Keratinocyte (primary cell): ENCODE measurements at regions not wholly inside any gene's neighbourhood (a gene's known extent, or its start where the extent isn't known, plus 50 kb on each side); places are given as distances from the start of the nearest gene placed in this dataset.

Experiments
- CTCF ChIP-seq, 3 experiments: IDR thresholded peaks in 1 of 3; conservative IDR thresholded peaks in 1 of 3; optimal IDR thresholded peaks in 1 of 3; 2 replicates in 2 of 3; 3 replicates in 1 of 3; pipeline versions ENCODE3 to v1.5.1; 2011; ENCODE audit warnings: low read length in 3 of 3, mild to moderate bottlenecking in 3 of 3, moderate library complexity in 2 of 3, control low read depth in 1 of 3, inconsistent platforms in 1 of 3; ENCODE audit not compliant: insufficient read depth in 2 of 3; ENCODE audit errors: extremely low read depth in 1 of 3
- EZH2 ChIP-seq: IDR thresholded peaks from one replicate; pipeline ENCODE4 v1.6.1; 2012; ENCODE audit warnings: inconsistent platforms, mild to moderate bottlenecking, low read length, moderate library complexity

GRCh38 chr1:187971851-187972250 lies 1143.1 kb downstream of the PLA2G4A start:
- TF ChIP-seq CTCF (optimal IDR thresholded peaks at IDR 0.05 in 1 of 3, IDR thresholded peaks at IDR 0.05 in 1 of 3, conservative IDR thresholded peaks at IDR 0.05 in 1 of 3; ENCODE audit: extremely low read depth in 1 of 3, insufficient read depth in 2 of 3, low read length in 3 of 3), result no peak
- no peak for TF ChIP-seq EZH2
